IMR-90 (cell line): ENCODE measurements at regions not wholly inside any gene's neighbourhood (a gene's known extent, or its start where the extent isn't known, plus 50 kb on each side); places are given as distances from the start of the nearest gene placed in this dataset.

Experiments used
- ATAC-seq: fragments of 200-7000 bp; cut with Tn5 transposase; 2 replicates; pipeline ENCODE4 v1.9.1; 2020; ENCODE audit warnings: low read depth, mild to moderate bottlenecking, moderate library complexity
- BruUV-seq: library from RNA; stranded (reverse); fragments of 400-500 nt; replicated peaks from 2 replicates; lab custom pipeline; 2021; lab: Mats Ljungman, UMichigan
- CTCF ChIA-PET: fragments of 300-600 bp; formaldehyde crosslinking; extraction: SDS; loops from one replicate; lab custom pipeline; 2021; ENCODE audit warnings: antibody characterized with exemption; lab: Yijun Ruan, JAX
- POLR2A ChIA-PET: fragments of 300-600 bp; sonication (Branson Sonifier 250); formaldehyde crosslinking; loops from one replicate; lab custom pipeline; 2022; ENCODE audit warnings: antibody characterized with exemption; ENCODE audit not compliant: unreplicated experiment; lab: Charles Lee
- DNase-seq: peaks from one replicate; pipeline ENCODE4 v3.0.0; 2013
- H2AFZ ChIP-seq: replicated peaks from 2 replicates; pipeline ENCODE3; 2013; ENCODE audit warnings: low read length, mild to moderate bottlenecking; ENCODE audit not compliant: poor library complexity
- H2AK5ac ChIP-seq: 2 replicates; pipeline ENCODE4 v1.6.1; 2013; ENCODE audit warnings: low read depth, low read length, inconsistent platforms
- H2AK9ac ChIP-seq: replicated peaks from 2 replicates; pipeline ENCODE3; 2013; ENCODE audit warnings: mild to moderate bottlenecking, low read depth, low read length, moderate library complexity; ENCODE audit not compliant: poor library complexity
- H2BK120ac ChIP-seq: 2 replicates; pipeline ENCODE4 v1.6.1; 2013; ENCODE audit warnings: low read depth, low read length, inconsistent platforms
- H2BK15ac ChIP-seq: 3 replicates; pipeline ENCODE4 v1.6.1; 2013; ENCODE audit warnings: low read depth, low read length, inconsistent platforms
- H2BK20ac ChIP-seq: 2 replicates; pipeline ENCODE4 v1.6.1; 2013; ENCODE audit warnings: low read depth, mild to moderate bottlenecking, inconsistent platforms, low read length, moderate library complexity
- H2BK5ac ChIP-seq: 2 replicates; pipeline ENCODE4 v1.6.1; 2013; ENCODE audit warnings: mild to moderate bottlenecking, low read depth, low read length, inconsistent platforms; ENCODE audit not compliant: poor library complexity, severe bottlenecking
- H3K14ac ChIP-seq: replicated peaks from 2 replicates; pipeline ENCODE4 v1.6.1; 2013; ENCODE audit warnings: low read depth, low read length, inconsistent platforms
- H3K18ac ChIP-seq: 2 replicates; pipeline ENCODE4 v1.6.1; 2013; ENCODE audit warnings: low read depth, low read length, control low read depth
- H3K23ac ChIP-seq: 2 replicates; pipeline ENCODE4 v1.6.1; 2013; ENCODE audit warnings: low read depth, low read length, inconsistent platforms
- H3K27ac ChIP-seq: 2 replicates; pipeline ENCODE4 v1.5.1; 2013; ENCODE audit warnings: mild to moderate bottlenecking, control low read depth, low read length; ENCODE audit not compliant: insufficient read depth
- H3K27me3 ChIP-seq: 2 replicates; pipeline ENCODE4 v1.6.1; 2013; ENCODE audit warnings: low read length; ENCODE audit not compliant: control insufficient read depth, insufficient read depth
- H3K36me3 ChIP-seq: 2 replicates; pipeline ENCODE4 v1.6.1; 2013; ENCODE audit warnings: low read length, mixed read lengths; ENCODE audit not compliant: control insufficient read depth, insufficient read depth
- H3K4ac ChIP-seq: 2 replicates; pipeline ENCODE4 v1.6.1; 2013; ENCODE audit warnings: low read depth, low read length, inconsistent platforms
- H3K4me1 ChIP-seq: 2 replicates; pipeline ENCODE4 v1.6.1; 2013; ENCODE audit warnings: low read length, mixed read lengths; ENCODE audit not compliant: control insufficient read depth, insufficient read depth
- H3K4me2 ChIP-seq: 2 replicates; pipeline ENCODE4 v1.6.1; 2013; ENCODE audit warnings: low read depth, mild to moderate bottlenecking, control low read depth, low read length, moderate library complexity
- H3K4me3 ChIP-seq: 2 replicates; pipeline ENCODE4 v1.5.1; 2013; ENCODE audit warnings: low read depth, mild to moderate bottlenecking, control low read depth, low read length, moderate library complexity; ENCODE audit not compliant: insufficient read depth
- H3K56ac ChIP-seq: 2 replicates; pipeline ENCODE4 v1.6.1; 2013; ENCODE audit warnings: low read length, inconsistent platforms; ENCODE audit not compliant: insufficient read depth; ENCODE audit errors: extremely low read depth
- H3K79me1 ChIP-seq, 2 experiments: 2 replicates each; pipeline ENCODE4 v1.6.1; 2013; ENCODE audit warnings: low read length in 2 of 2, inconsistent platforms in 1 of 2, low read depth in 1 of 2
- H3K9ac ChIP-seq: 2 replicates; pipeline ENCODE4 v1.6.1; 2013; ENCODE audit warnings: low read depth, low read length, control low read depth
- H3K9me1 ChIP-seq: 2 replicates; pipeline ENCODE4 v1.6.1; 2013; ENCODE audit warnings: low read length, inconsistent platforms; ENCODE audit not compliant: insufficient read depth
- H3K9me3 ChIP-seq: 2 replicates; pipeline ENCODE4 v1.6.1; 2013; ENCODE audit warnings: low read length; ENCODE audit not compliant: control insufficient read depth, insufficient read depth
- H4K20me1 ChIP-seq: 2 replicates; pipeline ENCODE4 v1.6.1; 2013; ENCODE audit warnings: low read length, inconsistent platforms; ENCODE audit not compliant: insufficient read depth
- H4K5ac ChIP-seq: 2 replicates; pipeline ENCODE4 v1.6.1; 2013; ENCODE audit warnings: mild to moderate bottlenecking, low read depth, low read length, control low read depth
- H4K8ac ChIP-seq, 2 experiments: 2 replicates each; pipeline ENCODE4 v1.6.1; 2013; ENCODE audit warnings: low read depth in 2 of 2, low read length in 2 of 2, control low read depth in 1 of 2, inconsistent platforms in 1 of 2
- H4K91ac ChIP-seq: 2 replicates; pipeline ENCODE4 v1.6.1; 2013; ENCODE audit warnings: low read depth, low read length, inconsistent platforms; ENCODE audit not compliant: insufficient read depth
- BHLHE40 ChIP-seq: fragments of 150-350 bp; IDR thresholded peaks from 2 replicates; pipeline ENCODE4 v1.6.1; 2016; ENCODE audit warnings: mild to moderate bottlenecking, low read depth, low read length
- CHD1 ChIP-seq: IDR thresholded peaks from 2 replicates; pipeline ENCODE4 v1.6.1; 2012; ENCODE audit warnings: low read depth, low read length, improper control_type of control experiment
- ELK1 ChIP-seq: fragments of 150-350 bp; IDR thresholded peaks from 2 replicates; pipeline ENCODE4 v1.6.1; 2016; ENCODE audit warnings: low read depth, mild to moderate bottlenecking, low read length, moderate library complexity, borderline replicate concordance
- MAZ ChIP-seq: IDR thresholded peaks from 2 replicates; pipeline ENCODE4 v1.6.1; 2012; ENCODE audit warnings: low read depth, mild to moderate bottlenecking, low read length, improper control_type of control experiment, moderate library complexity, borderline replicate concordance
- POLR2A ChIP-seq: IDR thresholded peaks from 2 replicates; pipeline ENCODE4 v1.6.1; 2012; ENCODE audit warnings: mild to moderate bottlenecking, low read depth, low read length
- RAD21 ChIP-seq: IDR thresholded peaks from 2 replicates; pipeline ENCODE4 v1.6.1; 2012; ENCODE audit warnings: low read length, improper control_type of control experiment
- RCOR1 ChIP-seq: IDR thresholded peaks from 2 replicates; pipeline ENCODE4 v1.6.1; 2012; ENCODE audit warnings: mild to moderate bottlenecking, low read length, improper control_type of control experiment; ENCODE audit not compliant: insufficient replicate concordance
- dilution Hi-C: fragments of 300-500 bp; cut with HindIII; formaldehyde crosslinking; loops from one replicate; pipeline ENCODE4 v1.14.3; 2018; ENCODE audit warnings: low sequenced_read_pairs; ENCODE audit not compliant: unreplicated experiment
- in situ Hi-C: fragments of 300-500 bp; cut with MboI; formaldehyde crosslinking; loops from 3 replicates; pipeline ENCODE4 v1.14.3; 2019; ENCODE audit warnings: low sequenced_read_pairs, inconsistent platforms, mixed read lengths
- intact Hi-C: fragments of 100-400 bp; cut with micrococcal nuclease; formaldehyde crosslinking; loops from 2 replicates; pipeline ENCODE4 v1.10.0; 2022

- dilution Hi-C loops = no loop called here
Measured at GRCh38 chr6:87904011-87904410, 143.6 kb upstream of the SPACA1 start.

More at GRCh38 chr6:87904011-87904410, 143.6 kb upstream of the SPACA1 start:
- Histone ChIP-seq H3K23ac (no peak overlapping the region), H3K27me3 (peaks cover 15% of the 10 kb centered on the region), H3K4me1 (no peaks in the 10 kb centered on the region), H4K8ac (no peak overlapping the region), H2AK5ac (no peak overlapping the region), H3K56ac (no peak overlapping the region), H3K18ac (no peak overlapping the region), H3K9ac (no peak overlapping the region), H3K9me1 (no peaks in the 10 kb centered on the region), H3K4ac (no peak overlapping the region), H2AK9ac (no peak overlapping the region), H3K27ac (no peak overlapping the region), H3K9me3 (no peaks in the 10 kb centered on the region), H2BK5ac (no peak overlapping the region), H3K36me3 (no peaks in the 10 kb centered on the region), H2BK120ac (no peak overlapping the region), H4K5ac (no peak overlapping the region), H3K4me3 (no peak overlapping the region), H3K4me2 (no peak overlapping the region), H2BK15ac (no peak overlapping the region), H2BK20ac (no peak overlapping the region), H2AFZ (no peak overlapping the region), H4K20me1 (no peaks in the 10 kb centered on the region), H4K91ac (no peak overlapping the region), H3K14ac (no peak overlapping the region), H3K79me1 (no peaks in the 10 kb centered on the region)
- TF ChIP-seq POLR2A (no peak), MAZ (no peak), BHLHE40 (no peak), ELK1 (no peak), CHD1 (no peak), RAD21 (no peak), RCOR1 (no peak)
- intact Hi-C loops = no loop called here
- ChIA-PET POLR2A (no interaction called here), CTCF (no interaction called here)
- ATAC-seq (no peak), DNase-seq (no peak)
- in situ Hi-C loops = no loop called here
- no TSS peak for BruUV-seq
